H1 (cell line): ENCODE measurements at regions not wholly inside any gene's neighbourhood (a gene's known extent, or its start where the extent isn't known, plus 50 kb on each side); places are given as distances from the start of the nearest gene placed in this dataset.

Experiments
- CHD2 ChIP-seq: IDR thresholded peaks from 2 replicates; pipeline ENCODE4 v1.6.1; 2012; ENCODE audit warnings: low read length, improper control_type of control experiment
- CREB1 ChIP-seq: IDR thresholded peaks from 2 replicates; pipeline ENCODE4 v1.6.1; 2012; ENCODE audit warnings: inconsistent platforms
- POLR2AphosphoS5 ChIP-seq: IDR thresholded peaks from 2 replicates; pipeline ENCODE4 v1.6.1; 2011; ENCODE audit warnings: low read depth, low read length
- SRF ChIP-seq: IDR thresholded peaks from 2 replicates; pipeline ENCODE4 v1.6.1; 2011; ENCODE audit warnings: mild to moderate bottlenecking, low read depth, low read length, moderate library complexity

GRCh38 chr14:61927060-61927459, 164.8 kb downstream of the SNAPC1 start (continued):
- TF ChIP-seq POLR2AphosphoS5: no peak
- no peak for TF ChIP-seq SRF
- no peak for TF ChIP-seq CREB1
- no peak for TF ChIP-seq CHD2
